ENCODE measurements at regions not wholly inside any gene's neighbourhood (a gene's known extent, or its start where the extent isn't known, plus 50 kb on each side); places are given as distances from the start of the nearest gene placed in this dataset.

GRCh38 chr6:16949716-16950115 lies 152.1 kb upstream of the STMND1 start:
- TF ChIP-seq, protein P1, sequence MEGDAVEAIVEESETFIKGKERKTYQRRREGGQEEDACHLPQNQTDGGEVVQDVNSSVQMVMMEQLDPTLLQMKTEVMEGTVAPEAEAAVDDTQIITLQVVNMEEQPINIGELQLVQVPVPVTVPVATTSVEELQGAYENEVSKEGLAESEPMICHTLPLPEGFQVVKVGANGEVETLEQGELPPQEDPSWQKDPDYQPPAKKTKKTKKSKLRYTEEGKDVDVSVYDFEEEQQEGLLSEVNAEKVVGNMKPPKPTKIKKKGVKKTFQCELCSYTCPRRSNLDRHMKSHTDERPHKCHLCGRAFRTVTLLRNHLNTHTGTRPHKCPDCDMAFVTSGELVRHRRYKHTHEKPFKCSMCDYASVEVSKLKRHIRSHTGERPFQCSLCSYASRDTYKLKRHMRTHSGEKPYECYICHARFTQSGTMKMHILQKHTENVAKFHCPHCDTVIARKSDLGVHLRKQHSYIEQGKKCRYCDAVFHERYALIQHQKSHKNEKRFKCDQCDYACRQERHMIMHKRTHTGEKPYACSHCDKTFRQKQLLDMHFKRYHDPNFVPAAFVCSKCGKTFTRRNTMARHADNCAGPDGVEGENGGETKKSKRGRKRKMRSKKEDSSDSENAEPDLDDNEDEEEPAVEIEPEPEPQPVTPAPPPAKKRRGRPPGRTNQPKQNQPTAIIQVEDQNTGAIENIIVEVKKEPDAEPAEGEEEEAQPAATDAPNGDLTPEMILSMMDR (conservative IDR thresholded peaks at IDR 0.05; ENCODE audit: low read length): no peak
- no peak for TF ChIP-seq EZH2phosphoT487 (IDR thresholded peaks at IDR 0.05; ENCODE audit: borderline replicate concordance, low read depth, low read length)
